ENCODE measurements at regions not wholly inside any gene's neighbourhood (a gene's known extent, or its start where the extent isn't known, plus 50 kb on each side); places are given as distances from the start of the nearest gene placed in this dataset.

DNA sequence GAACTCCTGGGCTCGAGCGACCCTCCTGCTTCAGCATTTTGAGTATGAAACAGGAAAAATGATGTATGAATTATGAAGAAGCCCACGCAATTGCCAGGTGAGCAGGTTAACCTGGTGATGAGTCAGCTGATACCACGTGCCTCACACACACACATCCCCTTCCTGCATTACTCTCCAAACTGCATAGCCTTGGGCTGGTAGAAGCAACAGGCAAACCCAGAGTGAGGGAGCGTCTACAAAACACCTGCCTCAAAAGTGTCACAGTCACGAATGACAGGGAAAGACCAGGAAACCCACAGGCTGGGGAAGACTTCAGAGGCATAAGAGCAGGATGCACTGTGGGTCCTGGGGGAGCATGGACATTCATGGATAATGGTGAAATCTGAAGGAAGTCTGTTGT is 192.8 kb upstream of the IRS2 start:
- TF ChIP-seq, protein P1, sequence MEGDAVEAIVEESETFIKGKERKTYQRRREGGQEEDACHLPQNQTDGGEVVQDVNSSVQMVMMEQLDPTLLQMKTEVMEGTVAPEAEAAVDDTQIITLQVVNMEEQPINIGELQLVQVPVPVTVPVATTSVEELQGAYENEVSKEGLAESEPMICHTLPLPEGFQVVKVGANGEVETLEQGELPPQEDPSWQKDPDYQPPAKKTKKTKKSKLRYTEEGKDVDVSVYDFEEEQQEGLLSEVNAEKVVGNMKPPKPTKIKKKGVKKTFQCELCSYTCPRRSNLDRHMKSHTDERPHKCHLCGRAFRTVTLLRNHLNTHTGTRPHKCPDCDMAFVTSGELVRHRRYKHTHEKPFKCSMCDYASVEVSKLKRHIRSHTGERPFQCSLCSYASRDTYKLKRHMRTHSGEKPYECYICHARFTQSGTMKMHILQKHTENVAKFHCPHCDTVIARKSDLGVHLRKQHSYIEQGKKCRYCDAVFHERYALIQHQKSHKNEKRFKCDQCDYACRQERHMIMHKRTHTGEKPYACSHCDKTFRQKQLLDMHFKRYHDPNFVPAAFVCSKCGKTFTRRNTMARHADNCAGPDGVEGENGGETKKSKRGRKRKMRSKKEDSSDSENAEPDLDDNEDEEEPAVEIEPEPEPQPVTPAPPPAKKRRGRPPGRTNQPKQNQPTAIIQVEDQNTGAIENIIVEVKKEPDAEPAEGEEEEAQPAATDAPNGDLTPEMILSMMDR (IDR thresholded peaks at IDR 0.05), result no peak
- Histone ChIP-seq H3K9me3 (no peaks in the 10 kb centered on the region), H3K27ac (no peak overlapping the region), H3K4me3 (no peak overlapping the region), H3K4me1 (peaks cover 0 to 6% of the 10 kb centered on the region in 2 donors), H3K36me3 (no peaks in the 10 kb centered on the region), H3K27me3 (no peaks in the 10 kb centered on the region)
- no peak for DNase-seq (ENCODE audit: low spot score)

DNA sequence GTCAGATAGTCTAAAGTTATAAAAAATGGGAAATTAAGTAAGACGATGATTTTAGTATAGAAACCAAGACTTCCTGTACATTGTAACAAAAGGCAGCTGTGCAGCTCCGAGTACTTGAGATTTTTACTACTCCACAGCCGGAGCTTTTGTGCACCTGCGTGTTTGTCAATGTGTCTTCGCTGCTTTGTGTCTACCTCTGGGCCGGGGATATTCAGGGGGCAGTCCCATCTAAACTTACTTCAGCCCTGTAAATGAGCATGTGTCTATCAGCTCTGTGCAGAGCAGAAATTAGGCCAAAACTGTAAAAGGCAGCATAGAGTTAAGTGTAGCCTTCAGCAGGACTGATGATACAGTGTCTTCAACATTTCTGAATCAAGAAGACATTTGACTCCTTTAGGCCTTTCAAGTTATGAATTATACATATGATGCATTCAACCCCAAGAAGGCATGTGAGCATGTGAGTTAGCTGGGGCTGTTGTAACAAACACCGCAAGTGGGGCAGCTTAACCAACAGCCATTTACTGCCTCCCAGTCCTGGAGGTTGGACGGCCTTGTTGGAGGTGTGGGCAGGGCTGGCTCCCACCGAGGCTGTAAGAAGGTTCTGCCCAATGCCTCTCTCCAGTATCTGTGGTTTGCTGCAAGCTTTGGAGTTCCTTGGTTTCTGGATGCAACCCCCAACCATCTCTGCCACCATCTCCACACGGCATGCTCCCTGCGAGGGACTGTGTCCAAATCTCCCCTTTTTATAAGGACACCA is 191.0 kb upstream of the IRS2 start:
- Histone ChIP-seq H3K4me3 (no peak overlapping the region), H3K9me3 (no peaks in the 10 kb centered on the region), H3K36me3 (no peaks in the 10 kb centered on the region), H3K4me1 (peaks cover 0 to 6% of the 10 kb centered on the region in 2 donors), H3K27me3 (no peaks in the 10 kb centered on the region), H3K27ac (no peak overlapping the region)
- DNase-seq (ENCODE audit: low spot score), result peak; percentile 55
- TF ChIP-seq, protein P1 (IDR thresholded peaks at IDR 0.05), result no peak

DNA sequence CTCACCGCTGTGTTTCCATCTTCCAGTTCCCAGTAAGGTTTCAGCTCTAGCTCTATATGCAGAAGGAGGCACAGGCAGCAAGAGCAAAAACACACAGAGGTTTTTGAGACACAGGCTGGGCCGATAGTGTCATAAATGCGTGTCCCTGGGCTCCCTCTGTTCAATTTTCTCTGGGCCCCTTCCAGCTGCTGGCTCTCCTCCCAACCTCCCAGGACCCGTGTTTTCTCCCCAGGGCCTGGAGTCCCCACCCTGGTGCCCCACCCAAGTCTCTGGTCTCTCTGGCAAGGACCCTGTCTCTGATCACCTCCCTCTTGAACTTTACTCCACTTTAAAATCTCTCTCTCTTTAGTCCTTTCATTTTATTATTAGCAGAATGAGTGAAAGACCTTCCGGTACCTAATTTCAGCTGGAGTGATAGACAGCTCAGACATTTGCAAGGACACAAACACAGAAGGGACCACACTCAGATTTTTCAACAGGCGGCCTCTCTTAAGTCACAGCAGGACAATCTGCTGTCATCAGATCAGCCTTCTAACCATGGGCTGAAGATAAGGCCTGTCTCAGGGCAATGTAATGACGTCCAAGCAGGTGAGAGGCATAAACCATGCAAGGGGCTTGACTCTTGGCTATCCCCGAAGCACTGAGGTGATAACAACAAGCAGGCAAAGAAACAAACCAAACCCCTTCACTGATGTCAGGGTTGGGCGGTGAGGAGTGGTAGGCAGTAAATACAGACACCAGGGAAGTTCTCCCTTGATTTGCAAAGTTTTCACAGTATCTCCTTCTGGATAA is 190.0 kb upstream of the IRS2 start:
- Histone ChIP-seq H3K27ac (peak overlapping the region in 1 of 2 donors; percentile 48), H3K4me1 (peaks cover 0 to 6% of the 10 kb centered on the region in 2 donors), H3K36me3 (no peaks in the 10 kb centered on the region), H3K27me3 (no peaks in the 10 kb centered on the region), H3K9me3 (no peaks in the 10 kb centered on the region), H3K4me3 (no peak overlapping the region)
- DNase-seq (ENCODE audit: low spot score), result no peak
- TF ChIP-seq, protein P1 (IDR thresholded peaks at IDR 0.05), result no peak

DNA sequence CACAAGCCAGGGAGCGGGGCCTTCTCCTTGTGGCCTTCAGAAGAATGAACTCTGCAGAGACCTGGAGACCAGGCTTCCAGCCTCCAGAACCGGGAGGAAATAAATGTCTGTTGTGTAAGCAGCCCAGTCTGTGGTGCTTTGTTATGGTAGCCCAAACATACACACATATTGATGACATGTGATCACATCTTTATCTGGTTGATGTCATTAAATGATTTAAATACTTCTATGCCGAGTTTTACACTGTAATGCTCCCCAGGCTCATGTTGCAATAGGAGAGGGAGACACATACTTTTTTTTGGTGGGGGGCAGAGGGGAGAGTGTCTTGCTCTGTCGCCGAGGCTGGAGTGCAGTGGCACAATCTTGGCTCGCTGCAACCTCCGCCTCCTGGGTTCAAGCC is 188.0 kb upstream of the IRS2 start:
- H3K4me1 ChIP-seq, result peaks cover 0 to 6% of the 10 kb centered on the region in 2 donors
- peaks cover 0 to 7% of the 10 kb centered on the region in 2 donors for H3K9me3 ChIP-seq
- TF ChIP-seq, protein P1 (IDR thresholded peaks at IDR 0.05), result no peak
- H3K36me3 ChIP-seq, result no peaks in the 10 kb centered on the region
- no peaks in the 10 kb centered on the region for H3K27me3 ChIP-seq
- peak; percentile 38 for DNase-seq (ENCODE audit: low spot score)
- H3K27ac ChIP-seq, result no peak overlapping the region
- H3K4me3 ChIP-seq, result no peak overlapping the region

DNA sequence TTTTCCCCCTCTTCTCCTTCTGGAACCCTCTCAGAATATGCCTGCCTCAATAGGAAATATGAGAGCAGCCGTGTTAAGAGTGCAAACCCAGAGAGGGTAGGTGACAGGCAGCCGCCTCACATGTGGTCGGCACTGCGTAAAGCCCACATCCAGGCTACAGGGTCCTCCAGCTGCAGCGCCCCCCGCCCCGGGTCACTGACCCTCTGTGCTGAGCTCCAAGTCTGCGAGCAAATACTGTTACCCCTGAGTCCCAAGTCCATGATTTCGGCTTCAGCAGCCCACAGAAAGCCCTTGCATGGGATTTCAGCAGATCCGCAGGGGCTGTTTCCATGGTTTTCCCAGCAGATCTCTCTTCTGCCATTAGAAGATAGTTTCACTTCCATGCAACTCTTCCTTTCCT is 186.9 kb upstream of the IRS2 start:
- TF ChIP-seq, protein P1 (IDR thresholded peaks at IDR 0.05), result no peak

More for the DNA sequence above, 186.9 kb upstream of the IRS2 start:
- H3K27me3 ChIP-seq, result no peaks in the 10 kb centered on the region
- DNase-seq (ENCODE audit: low spot score), result peak; percentile 46
- peaks cover 0 to 10% of the 10 kb centered on the region in 2 donors for H3K4me1 ChIP-seq
- no peak overlapping the region for H3K4me3 ChIP-seq
- no peak overlapping the region for H3K27ac ChIP-seq
- H3K9me3 ChIP-seq, result peaks cover 0 to 7% of the 10 kb centered on the region in 2 donors
- no peaks in the 10 kb centered on the region for H3K36me3 ChIP-seq
